ENCODE measurements at regions not wholly inside any gene's neighbourhood (a gene's known extent, or its start where the extent isn't known, plus 50 kb on each side); places are given as distances from the start of the nearest gene placed in this dataset.

DNA sequence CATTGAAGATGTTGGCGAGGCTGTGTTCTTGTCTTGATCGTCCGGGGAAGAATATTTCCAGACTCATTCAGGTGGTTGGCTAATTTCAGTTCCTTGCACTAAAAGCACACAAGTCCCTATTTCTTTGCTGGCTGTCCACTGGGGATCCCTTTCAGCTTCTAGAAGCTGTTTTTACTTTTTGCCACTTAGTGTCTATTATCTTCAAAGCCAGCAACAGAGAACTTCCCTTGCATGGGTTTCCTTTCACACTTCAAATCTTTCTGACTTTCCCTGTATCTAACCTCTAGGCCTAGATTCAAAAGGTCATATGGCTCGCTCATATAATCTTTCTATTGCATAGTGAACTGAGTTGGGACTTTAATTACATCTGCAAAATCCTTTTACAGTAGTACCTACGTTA is 215.3 kb upstream of the PCDH9 start:
- Mint-ChIP-seq H3K9me3 (peaks cover 3% of the 10 kb centered on the region), H3K27ac (no peak overlapping the region), H3K27me3 (no peaks in the 10 kb centered on the region), H3K36me3 (ENCODE audit: low read depth) (no peaks in the 10 kb centered on the region), H3K4me1 (ENCODE audit: low read depth) (no peaks in the 10 kb centered on the region), H3K4me3 (no peak overlapping the region)
- ATAC-seq = no peak
- POLR2A ChIA-PET = no interaction called here
- CTCF ChIA-PET = no interaction called here
- intact Hi-C loops (cut with micrococcal nuclease) = no loop called here
- no peak for DNase-seq
- TF ChIP-seq, protein P1, sequence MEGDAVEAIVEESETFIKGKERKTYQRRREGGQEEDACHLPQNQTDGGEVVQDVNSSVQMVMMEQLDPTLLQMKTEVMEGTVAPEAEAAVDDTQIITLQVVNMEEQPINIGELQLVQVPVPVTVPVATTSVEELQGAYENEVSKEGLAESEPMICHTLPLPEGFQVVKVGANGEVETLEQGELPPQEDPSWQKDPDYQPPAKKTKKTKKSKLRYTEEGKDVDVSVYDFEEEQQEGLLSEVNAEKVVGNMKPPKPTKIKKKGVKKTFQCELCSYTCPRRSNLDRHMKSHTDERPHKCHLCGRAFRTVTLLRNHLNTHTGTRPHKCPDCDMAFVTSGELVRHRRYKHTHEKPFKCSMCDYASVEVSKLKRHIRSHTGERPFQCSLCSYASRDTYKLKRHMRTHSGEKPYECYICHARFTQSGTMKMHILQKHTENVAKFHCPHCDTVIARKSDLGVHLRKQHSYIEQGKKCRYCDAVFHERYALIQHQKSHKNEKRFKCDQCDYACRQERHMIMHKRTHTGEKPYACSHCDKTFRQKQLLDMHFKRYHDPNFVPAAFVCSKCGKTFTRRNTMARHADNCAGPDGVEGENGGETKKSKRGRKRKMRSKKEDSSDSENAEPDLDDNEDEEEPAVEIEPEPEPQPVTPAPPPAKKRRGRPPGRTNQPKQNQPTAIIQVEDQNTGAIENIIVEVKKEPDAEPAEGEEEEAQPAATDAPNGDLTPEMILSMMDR (IDR thresholded peaks at IDR 0.05) = no peak

DNA sequence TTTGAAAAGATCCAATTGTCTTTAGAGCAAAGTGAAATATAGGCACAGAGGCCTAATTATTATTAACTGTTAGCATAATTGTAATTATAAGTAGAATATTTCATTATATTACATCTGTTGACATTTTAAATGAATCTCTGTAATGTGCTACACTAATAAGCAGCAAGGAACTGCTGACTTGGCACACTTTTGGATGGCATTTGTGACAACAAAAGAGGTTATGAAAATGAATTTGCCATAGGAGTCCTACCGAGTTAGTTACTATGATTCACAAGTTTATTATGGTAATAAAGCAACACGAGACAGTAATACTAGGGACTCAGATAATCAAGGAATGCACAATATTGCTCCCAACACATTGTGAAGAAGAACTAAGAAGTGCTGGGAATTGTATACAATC is 213.8 kb upstream of the PCDH9 start:
- intact Hi-C loops (cut with micrococcal nuclease) = no loop called here
- Mint-ChIP-seq H3K27ac (no peak overlapping the region), H3K4me3 (no peak overlapping the region), H3K36me3 (ENCODE audit: low read depth) (no peaks in the 10 kb centered on the region), H3K27me3 (no peaks in the 10 kb centered on the region), H3K4me1 (ENCODE audit: low read depth) (no peaks in the 10 kb centered on the region), H3K9me3 (no peaks in the 10 kb centered on the region)
- TF ChIP-seq, protein P1 (IDR thresholded peaks at IDR 0.05) = no peak
- ATAC-seq (no peak), DNase-seq (no peak)
- CTCF ChIA-PET = no interaction called here
- POLR2A ChIA-PET = no interaction called here

DNA sequence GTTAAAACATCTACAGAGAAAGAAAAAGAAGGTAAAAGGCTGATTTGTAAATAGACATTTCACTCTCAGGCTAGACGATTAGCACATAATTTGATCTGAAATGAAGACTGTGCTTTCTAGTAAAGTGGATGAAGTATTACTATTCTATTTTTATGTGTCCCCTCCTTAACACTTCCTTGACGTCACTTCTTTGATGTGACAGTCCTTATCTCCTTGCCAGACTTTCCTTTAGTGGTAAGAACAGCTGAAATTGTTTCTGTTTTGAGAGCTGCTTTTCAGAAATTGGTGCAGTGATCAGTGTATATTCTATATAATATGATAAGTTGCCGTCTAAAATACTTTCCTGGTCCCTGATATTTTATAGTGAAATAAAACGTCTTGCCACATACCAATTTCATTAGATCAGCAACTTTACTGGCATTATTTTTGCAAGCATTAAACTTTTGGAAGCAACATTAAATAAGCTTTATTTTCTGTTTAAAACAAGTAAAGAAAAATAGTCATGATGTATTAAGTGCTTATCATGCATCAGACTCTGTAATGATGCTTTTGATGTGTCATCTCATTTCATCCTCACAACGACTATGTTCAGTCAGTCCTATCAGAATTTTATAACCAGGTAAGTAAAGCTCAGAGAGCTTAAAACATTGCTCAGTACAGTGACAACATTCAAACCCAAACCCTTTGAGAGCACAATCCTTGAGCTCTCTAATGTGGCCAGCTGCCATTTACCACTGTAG is 210.3 kb upstream of the PCDH9 start:
- Mint-ChIP-seq H3K4me3 (no peak overlapping the region), H3K27me3 (no peaks in the 10 kb centered on the region), H3K27ac (no peak overlapping the region), H3K4me1 (ENCODE audit: low read depth) (no peaks in the 10 kb centered on the region), H3K36me3 (ENCODE audit: low read depth) (no peaks in the 10 kb centered on the region), H3K9me3 (no peaks in the 10 kb centered on the region)
- intact Hi-C loops (cut with micrococcal nuclease) = no loop called here
- DNase-seq = no peak
- CTCF ChIA-PET = no interaction called here
- POLR2A ChIA-PET = no interaction called here
- TF ChIP-seq, protein P1 (IDR thresholded peaks at IDR 0.05) = no peak
- ATAC-seq = no peak

GRCh38 chr13:67439365-67439764 is 209.2 kb upstream of the PCDH9 start:
- intact Hi-C loops (cut with micrococcal nuclease) = no loop called here
- TF ChIP-seq, protein P1 (IDR thresholded peaks at IDR 0.05) = no peak
- no peak overlapping the region for H3K4me3 Mint-ChIP-seq
- no peaks in the 10 kb centered on the region for H3K9me3 Mint-ChIP-seq
- ChIA-PET CTCF (no interaction called here), POLR2A (no interaction called here)
- H3K27me3 Mint-ChIP-seq = no peaks in the 10 kb centered on the region
- ATAC-seq (no peak), DNase-seq (no peak)
- H3K36me3 Mint-ChIP-seq (ENCODE audit: low read depth) = no peaks in the 10 kb centered on the region
- H3K4me1 Mint-ChIP-seq (ENCODE audit: low read depth) = no peaks in the 10 kb centered on the region
- H3K27ac Mint-ChIP-seq = no peak overlapping the region

GRCh38 chr13:67438465-67438864 is 208.3 kb upstream of the PCDH9 start:
- H3K9me3 Mint-ChIP-seq = no peaks in the 10 kb centered on the region
- ATAC-seq = no peak
- intact Hi-C loops (cut with micrococcal nuclease) = no loop called here
- no peaks in the 10 kb centered on the region for H3K27me3 Mint-ChIP-seq
- ChIA-PET CTCF (no interaction called here), POLR2A (no interaction called here)
- H3K27ac Mint-ChIP-seq = no peak overlapping the region
- no peaks in the 10 kb centered on the region for H3K4me1 Mint-ChIP-seq (ENCODE audit: low read depth)
- DNase-seq = no peak
- H3K36me3 Mint-ChIP-seq (ENCODE audit: low read depth) = no peaks in the 10 kb centered on the region
- no peak overlapping the region for H3K4me3 Mint-ChIP-seq
- TF ChIP-seq, protein P1 (IDR thresholded peaks at IDR 0.05) = no peak

All from activated CD8-positive, alpha-beta T cell treated with anti-CD3 and anti-CD28 coated beads for 36 hours (primary cell).